Choroid plexus epithelial cell (primary cell): ENCODE measurements at regions not wholly inside any gene's neighbourhood (a gene's known extent, or its start where the extent isn't known, plus 50 kb on each side); places are given as distances from the start of the nearest gene placed in this dataset.

Experiments used
- DNase-seq: peaks from one replicate; pipeline ENCODE4 v3.0.0-alpha.2; 2010; ENCODE audit warnings: low read depth
- H3K4me3 ChIP-seq: 2 replicates; pipeline ENCODE4 v1.5.1; 2011; ENCODE audit warnings: low read depth, mild to moderate bottlenecking, control low read depth, low read length, moderate library complexity
- CTCF ChIP-seq: conservative IDR thresholded peaks from 2 replicates; pipeline ENCODE4 v1.5.1; 2011; ENCODE audit warnings: low read depth, mild to moderate bottlenecking, control low read depth, inconsistent platforms, low read length, moderate library complexity

GRCh38 chr7:53988376-53988775 lies 553.8 kb upstream of the VSTM2A start:
- no peak for TF ChIP-seq CTCF
- no peak overlapping the region for H3K4me3 ChIP-seq
- no peak for DNase-seq

DNA sequence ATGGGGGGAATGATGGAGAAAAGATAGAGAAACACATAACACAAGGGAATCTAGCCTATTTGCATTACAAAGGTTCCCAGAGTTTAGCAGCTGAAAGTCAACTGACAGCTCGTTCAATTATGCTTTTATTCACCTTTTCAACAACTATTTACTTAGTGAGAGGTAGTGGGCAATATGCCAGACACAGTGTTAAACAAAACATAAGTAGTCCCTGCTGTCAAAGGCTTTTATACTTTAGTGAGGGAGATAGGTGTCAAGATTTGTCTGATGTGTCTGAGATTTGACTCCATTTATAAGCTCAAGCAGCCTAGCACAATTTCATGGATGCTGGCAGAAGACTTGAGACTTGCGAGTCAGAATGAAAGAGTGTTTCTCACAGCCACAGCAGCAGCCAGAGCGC lies 549.0 kb upstream of the VSTM2A start:
- no peak overlapping the region for H3K4me3 ChIP-seq
- no peak for TF ChIP-seq CTCF
- DNase-seq: no peak

DNA sequence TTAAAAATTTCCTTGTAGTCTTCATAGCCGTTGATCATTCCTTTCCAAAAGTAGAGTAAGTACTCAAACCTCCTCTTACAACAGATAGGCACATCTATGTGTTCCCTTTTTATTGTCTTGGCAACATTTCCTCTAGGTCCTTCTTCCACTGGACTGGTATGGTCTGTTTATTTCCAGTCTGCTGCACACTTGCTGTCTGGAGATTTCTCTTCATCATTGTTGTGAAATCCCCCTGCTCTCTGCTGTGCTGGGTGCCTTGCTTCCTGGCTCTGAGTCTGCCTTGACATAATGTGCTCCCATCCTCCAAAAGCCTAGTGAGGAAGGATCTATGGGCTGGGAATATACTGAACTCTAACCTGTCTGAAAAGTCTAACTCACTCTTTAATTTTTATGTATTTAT lies 545.3 kb upstream of the VSTM2A start:
- TF ChIP-seq CTCF: no peak
- no peak for DNase-seq
- H3K4me3 ChIP-seq: no peak overlapping the region

DNA sequence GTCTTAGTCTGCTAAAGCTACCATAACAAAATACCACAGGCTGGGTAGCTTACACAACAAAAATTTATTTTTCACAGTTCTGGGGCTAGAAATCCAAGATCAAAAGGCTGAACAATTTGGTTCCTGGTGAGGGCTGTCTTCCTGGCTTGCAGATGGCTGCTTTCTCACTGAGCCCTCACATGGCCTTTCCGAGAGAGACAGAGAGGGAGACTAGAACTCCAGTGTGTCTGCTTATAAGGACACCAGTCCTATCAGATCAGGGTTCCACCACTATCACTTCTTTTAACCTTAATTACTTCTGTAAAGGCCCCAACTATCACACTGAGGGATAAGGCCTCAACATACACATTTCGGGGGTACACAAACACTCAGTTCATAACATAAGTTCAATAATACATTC lies 527.4 kb upstream of the VSTM2A start:
- no peak overlapping the region for H3K4me3 ChIP-seq
- no peak for TF ChIP-seq CTCF
- no peak for DNase-seq

- no peak for DNase-seq
- no peak overlapping the region for H3K4me3 ChIP-seq
- TF ChIP-seq CTCF: no peak
Observed at GRCh38 chr7:54015251-54015650, 526.9 kb upstream of the VSTM2A start.

- no peak for DNase-seq
- H3K4me3 ChIP-seq: no peak overlapping the region
- TF ChIP-seq CTCF: no peak
Observed at GRCh38 chr7:54037873-54038272, 504.3 kb upstream of the VSTM2A start.

GRCh38 chr7:54060643-54061042 lies 481.5 kb upstream of the VSTM2A start:
- H3K4me3 ChIP-seq: no peak overlapping the region
- TF ChIP-seq CTCF: no peak
- no peak for DNase-seq
